GM13976 (cell line): ENCODE measurements at regions not wholly inside any gene's neighbourhood (a gene's known extent, or its start where the extent isn't known, plus 50 kb on each side); places are given as distances from the start of the nearest gene placed in this dataset.

ENCODE experiments used
- DNase-seq: peaks from one replicate; pipeline ENCODE4 v3.0.0; 2012; ENCODE audit warnings: low spot score
- CTCF ChIP-seq: IDR thresholded peaks from 2 replicates; pipeline ENCODE4 v1.5.1; 2012; ENCODE audit warnings: borderline replicate concordance, mild to moderate bottlenecking; ENCODE audit not compliant: insufficient read depth; ENCODE audit errors: extremely low read depth, missing control alignments, control extremely low read depth
- in situ Hi-C: fragments of 300-500 bp; cut with MboI; formaldehyde crosslinking; loops from one replicate; pipeline ENCODE4 v1.12.0; 2022; ENCODE audit warnings: low sequenced_read_pairs, mixed read lengths, inconsistent platforms; ENCODE audit not compliant: unreplicated experiment

GRCh38 chr5:107290780-107291398 is 379.8 kb downstream of the EFNA5 start:
- TF ChIP-seq CTCF, result no peak
- in situ Hi-C loops, result no loop called here
- DNase-seq, result no peak

GRCh38 chr5:107289030-107289714 is 381.6 kb downstream of the EFNA5 start:
- DNase-seq, result peak; percentile 51
- in situ Hi-C loops, result no loop called here

GRCh38 chr5:107286447-107287098 is 384.2 kb downstream of the EFNA5 start:
- TF ChIP-seq CTCF, result no peak
- no peak for DNase-seq
- in situ Hi-C loops, result no loop called here

More at GRCh38 chr5:107289030-107289714, 381.6 kb downstream of the EFNA5 start:
- TF ChIP-seq CTCF, result no peak

GRCh38 chr5:107285772-107286171 is 385.0 kb downstream of the EFNA5 start:
- no peak for DNase-seq
- in situ Hi-C loops, result no loop called here

GRCh38 chr5:107284822-107285525 is 385.8 kb downstream of the EFNA5 start:
- no peak for TF ChIP-seq CTCF
- in situ Hi-C loops, result no loop called here
- no peak for DNase-seq

More at GRCh38 chr5:107285772-107286171, 385.0 kb downstream of the EFNA5 start:
- no peak for TF ChIP-seq CTCF

GRCh38 chr5:107282061-107282460 is 388.7 kb downstream of the EFNA5 start:
- no peak for DNase-seq
- no peak for TF ChIP-seq CTCF
- in situ Hi-C loops, result no loop called here
